ENCODE measurements at regions not wholly inside any gene's neighbourhood (a gene's known extent, or its start where the extent isn't known, plus 50 kb on each side); places are given as distances from the start of the nearest gene placed in this dataset.

- TF ChIP-seq CTCF (conservative IDR thresholded peaks at IDR 0.05; ENCODE audit: low read length) (no peak), EZH2phosphoT487 (IDR thresholded peaks at IDR 0.05; ENCODE audit: borderline replicate concordance) (no peak)
These were observed 137.3 kb downstream of the HFE start for GRCh38 chr6:26224547-26224912.
